Large intestine (tissue), 3 donors: ENCODE measurements at regions not wholly inside any gene's neighbourhood (a gene's known extent, or its start where the extent isn't known, plus 50 kb on each side); places are given as distances from the start of the nearest gene placed in this dataset.

Experiments
- DNase-seq, 2 donors: peaks; one replicate each; pipeline versions ENCODE4 v3.0.0 to v3.0.0-alpha.2; 2013
- H3K27ac ChIP-seq: one replicate; pipeline ENCODE4 v1.5.1; 2013; ENCODE audit warnings: low read length
- H3K27me3 ChIP-seq: 2 replicates; pipeline ENCODE4 v1.6.1; 2013; ENCODE audit warnings: low read length; ENCODE audit not compliant: control insufficient read depth, insufficient read depth
- H3K36me3 ChIP-seq: 2 replicates; pipeline ENCODE4 v1.6.1; 2013; ENCODE audit warnings: low read length; ENCODE audit not compliant: control insufficient read depth, insufficient read depth
- H3K4me1 ChIP-seq: one replicate; pipeline ENCODE4 v1.6.1; 2013; ENCODE audit warnings: low read length; ENCODE audit not compliant: control insufficient read depth, insufficient read depth
- H3K4me3 ChIP-seq: one replicate; pipeline ENCODE4 v1.5.1; 2013; ENCODE audit warnings: low read length
- H3K9me3 ChIP-seq: one replicate; pipeline ENCODE4 v1.6.1; 2013; ENCODE audit warnings: mild to moderate bottlenecking, low read depth, low read length, moderate library complexity; ENCODE audit not compliant: control insufficient read depth
- WGBS: methylation state at CpG from one replicate; pipeline ENCODE4 v1.1.5; 2013; ENCODE audit warnings: low lambda C conversion rate; ENCODE audit not compliant: insufficient coverage; 5-methylcytosine and 5-hydroxymethylcytosine counted together

GRCh38 chr21:43307677-43308070 lies 119.3 kb downstream of the SIK1 start:
- Histone ChIP-seq H3K9me3 (no peaks in the 10 kb centered on the region), H3K4me3 (no peak overlapping the region), H3K36me3 (no peaks in the 10 kb centered on the region), H3K4me1 (peaks cover 20% of the 10 kb centered on the region), H3K27me3 (no peaks in the 10 kb centered on the region), H3K27ac (no peak overlapping the region)
- no CpG with 5 or more reads among the region's 7 CpGs for WGBS
- DNase-seq: no peak

GRCh38 chr21:43306911-43307676 lies 119.8 kb downstream of the SIK1 start:
- Histone ChIP-seq H3K36me3 (no peaks in the 10 kb centered on the region), H3K4me3 (no peak overlapping the region), H3K27ac (no peak overlapping the region), H3K27me3 (no peaks in the 10 kb centered on the region), H3K4me1 (peaks cover 14% of the 10 kb centered on the region), H3K9me3 (peaks cover 1% of the 10 kb centered on the region)
- WGBS: no CpG with 5 or more reads among the region's 24 CpGs
- DNase-seq: peak; percentile 52 to 71

GRCh38 chr21:43306391-43306790 lies 120.5 kb downstream of the SIK1 start:
- Histone ChIP-seq H3K27ac (no peak overlapping the region), H3K4me1 (peaks cover 8% of the 10 kb centered on the region), H3K4me3 (no peak overlapping the region), H3K27me3 (no peaks in the 10 kb centered on the region), H3K36me3 (no peaks in the 10 kb centered on the region), H3K9me3 (peaks cover 3% of the 10 kb centered on the region)
- no peak for DNase-seq
- no CpG with 5 or more reads among the region's 11 CpGs for WGBS

GRCh38 chr21:43305811-43306311 lies 121.1 kb downstream of the SIK1 start:
- no CpG with 5 or more reads among the region's 16 CpGs for WGBS
- no peak for DNase-seq
- Histone ChIP-seq H3K9me3 (peaks cover 7% of the 10 kb centered on the region), H3K4me1 (peaks cover 8% of the 10 kb centered on the region), H3K27ac (no peak overlapping the region), H3K36me3 (no peaks in the 10 kb centered on the region), H3K4me3 (no peak overlapping the region), H3K27me3 (no peaks in the 10 kb centered on the region)

GRCh38 chr21:43305336-43305665 lies 121.6 kb downstream of the SIK1 start:
- WGBS: no CpG with 5 or more reads among the region's 15 CpGs
- Histone ChIP-seq H3K9me3 (peaks cover 9% of the 10 kb centered on the region), H3K4me1 (peaks cover 8% of the 10 kb centered on the region), H3K27ac (no peak overlapping the region), H3K27me3 (no peaks in the 10 kb centered on the region), H3K36me3 (no peaks in the 10 kb centered on the region), H3K4me3 (no peak overlapping the region)
- no peak for DNase-seq

- Histone ChIP-seq H3K27me3 (no peaks in the 10 kb centered on the region), H3K27ac (no peak overlapping the region), H3K9me3 (peaks cover 9% of the 10 kb centered on the region), H3K36me3 (no peaks in the 10 kb centered on the region), H3K4me1 (peaks cover 8% of the 10 kb centered on the region), H3K4me3 (no peak overlapping the region)
- DNase-seq: no peak
- WGBS: 100% methylated on average over 1 of the region's 23 CpGs
Measured at GRCh38 chr21:43304621-43305335, 122.2 kb downstream of the SIK1 start.

GRCh38 chr21:43304206-43304605 lies 122.7 kb downstream of the SIK1 start:
- no peak for DNase-seq
- Histone ChIP-seq H3K27ac (no peak overlapping the region), H3K9me3 (peaks cover 9% of the 10 kb centered on the region), H3K27me3 (no peaks in the 10 kb centered on the region), H3K4me1 (peaks cover 8% of the 10 kb centered on the region), H3K36me3 (no peaks in the 10 kb centered on the region), H3K4me3 (no peak overlapping the region)
- WGBS: no CpG with 5 or more reads among the region's 14 CpGs

GRCh38 chr21:43303275-43304178 lies 123.4 kb downstream of the SIK1 start:
- H3K27ac ChIP-seq: no peak overlapping the region
- no CpG with 5 or more reads among the region's 29 CpGs for WGBS
- no peak for DNase-seq

GRCh38 chr21:43302769-43303168 lies 124.2 kb downstream of the SIK1 start:
- H3K36me3 ChIP-seq: no peaks in the 10 kb centered on the region
- no peak overlapping the region for H3K4me3 ChIP-seq
- H3K9me3 ChIP-seq: peaks cover 9% of the 10 kb centered on the region
- no peaks in the 10 kb centered on the region for H3K27me3 ChIP-seq
- DNase-seq: no peak
- H3K27ac ChIP-seq: no peak overlapping the region
- H3K4me1 ChIP-seq: peaks cover 13% of the 10 kb centered on the region
- WGBS: no CpG with 5 or more reads among the region's 14 CpGs

More at GRCh38 chr21:43303275-43304178, 123.4 kb downstream of the SIK1 start:
- Histone ChIP-seq H3K27me3 (no peaks in the 10 kb centered on the region), H3K4me1 (peaks cover 8% of the 10 kb centered on the region), H3K9me3 (peaks cover 9% of the 10 kb centered on the region), H3K4me3 (no peak overlapping the region), H3K36me3 (no peaks in the 10 kb centered on the region)

GRCh38 chr21:43302062-43302700 lies 124.8 kb downstream of the SIK1 start:
- no peaks in the 10 kb centered on the region for H3K27me3 ChIP-seq
- no CpG with 5 or more reads among the region's 23 CpGs for WGBS
- H3K36me3 ChIP-seq: no peaks in the 10 kb centered on the region
- H3K9me3 ChIP-seq: peaks cover 9% of the 10 kb centered on the region
- H3K4me1 ChIP-seq: peaks cover 11% of the 10 kb centered on the region
- H3K27ac ChIP-seq: no peak overlapping the region
- DNase-seq: no peak
- no peak overlapping the region for H3K4me3 ChIP-seq
